SH-SY5Y (cell line): ENCODE measurements at regions not wholly inside any gene's neighbourhood (a gene's known extent, or its start where the extent isn't known, plus 50 kb on each side); places are given as distances from the start of the nearest gene placed in this dataset.

ENCODE experiments used
- GATA2 ChIP-seq: IDR thresholded peaks from 2 replicates; pipeline ENCODE4 v1.6.1; 2011; ENCODE audit warnings: mild to moderate bottlenecking, low read depth, low read length
- GATA3 ChIP-seq: IDR thresholded peaks from 2 replicates; pipeline ENCODE4 v1.6.1; 2011; ENCODE audit warnings: low read depth, mild to moderate bottlenecking, low read length, moderate library complexity

- TF ChIP-seq GATA2: no peak
- TF ChIP-seq GATA3: no peak
Measured at GRCh38 chr12:85550924-85551323, 270.9 kb downstream of the ALX1 start.
